ENCODE measurements at regions not wholly inside any gene's neighbourhood (a gene's known extent, or its start where the extent isn't known, plus 50 kb on each side); places are given as distances from the start of the nearest gene placed in this dataset.

DNA sequence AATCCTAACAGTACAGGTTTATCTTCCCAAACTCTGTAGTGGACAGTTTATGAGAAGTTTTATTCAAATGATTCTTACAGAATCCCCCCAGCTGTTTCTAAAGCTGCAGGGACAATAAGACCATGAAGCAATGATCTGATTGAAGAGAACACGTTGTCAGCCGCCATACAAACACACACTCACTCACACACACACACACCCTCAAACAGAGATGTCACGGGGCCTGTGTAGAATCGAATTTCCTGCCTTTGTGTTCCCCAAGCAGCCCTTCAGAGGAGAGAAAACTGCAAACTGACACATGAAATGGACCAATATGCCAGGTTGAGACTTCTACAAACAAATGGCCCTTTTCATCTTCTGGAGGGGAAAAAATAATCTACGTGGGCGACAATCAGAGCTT is 80.5 kb upstream of the TBX3 start:
- Histone ChIP-seq H3K27me3 (no peaks in the 10 kb centered on the region), H3K27ac (no peak overlapping the region), H3K4me1 (no peaks in the 10 kb centered on the region), H3K9me3 (no peaks in the 10 kb centered on the region), H3K4me3 (no peak overlapping the region), H3K36me3 (no peaks in the 10 kb centered on the region)
- no peak for DNase-seq
- TF ChIP-seq POLR2A (IDR thresholded peaks at IDR 0.05) = no peak
- TF ChIP-seq, protein P1, sequence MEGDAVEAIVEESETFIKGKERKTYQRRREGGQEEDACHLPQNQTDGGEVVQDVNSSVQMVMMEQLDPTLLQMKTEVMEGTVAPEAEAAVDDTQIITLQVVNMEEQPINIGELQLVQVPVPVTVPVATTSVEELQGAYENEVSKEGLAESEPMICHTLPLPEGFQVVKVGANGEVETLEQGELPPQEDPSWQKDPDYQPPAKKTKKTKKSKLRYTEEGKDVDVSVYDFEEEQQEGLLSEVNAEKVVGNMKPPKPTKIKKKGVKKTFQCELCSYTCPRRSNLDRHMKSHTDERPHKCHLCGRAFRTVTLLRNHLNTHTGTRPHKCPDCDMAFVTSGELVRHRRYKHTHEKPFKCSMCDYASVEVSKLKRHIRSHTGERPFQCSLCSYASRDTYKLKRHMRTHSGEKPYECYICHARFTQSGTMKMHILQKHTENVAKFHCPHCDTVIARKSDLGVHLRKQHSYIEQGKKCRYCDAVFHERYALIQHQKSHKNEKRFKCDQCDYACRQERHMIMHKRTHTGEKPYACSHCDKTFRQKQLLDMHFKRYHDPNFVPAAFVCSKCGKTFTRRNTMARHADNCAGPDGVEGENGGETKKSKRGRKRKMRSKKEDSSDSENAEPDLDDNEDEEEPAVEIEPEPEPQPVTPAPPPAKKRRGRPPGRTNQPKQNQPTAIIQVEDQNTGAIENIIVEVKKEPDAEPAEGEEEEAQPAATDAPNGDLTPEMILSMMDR (IDR thresholded peaks at IDR 0.05) = no peak

DNA sequence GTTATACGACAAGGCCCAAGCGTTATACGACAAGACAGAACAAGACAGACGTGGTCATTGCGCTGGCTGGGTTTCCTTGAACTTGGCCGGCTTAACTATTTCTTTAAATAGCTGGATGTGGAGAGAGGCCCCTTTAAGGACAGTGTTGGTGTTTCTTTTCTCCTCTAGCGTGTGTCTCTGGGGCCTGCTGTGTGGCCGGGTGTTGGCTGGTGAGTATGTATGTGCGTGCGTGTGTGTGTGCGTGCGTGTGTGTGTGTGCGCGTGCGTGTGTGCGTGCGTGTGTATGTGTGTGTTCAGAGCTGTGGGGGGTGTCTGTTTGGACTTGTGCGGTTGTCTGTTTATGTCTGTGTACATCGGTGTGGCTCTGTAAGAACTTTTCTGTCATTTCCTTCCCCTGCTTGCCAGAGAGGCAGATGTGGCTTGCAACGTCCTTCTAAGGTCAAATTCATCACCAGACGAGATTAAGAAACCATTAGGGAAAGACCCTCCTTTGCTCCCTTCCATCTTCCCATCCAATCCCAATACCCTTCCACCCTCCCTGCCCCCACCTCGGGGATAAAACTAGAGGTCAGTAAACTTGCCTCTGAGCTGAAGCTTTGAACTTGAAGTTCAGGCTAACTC is 78.6 kb upstream of the TBX3 start:
- no peaks in the 10 kb centered on the region for H3K4me1 ChIP-seq
- no peak overlapping the region for H3K4me3 ChIP-seq
- no peak for DNase-seq
- no peaks in the 10 kb centered on the region for H3K9me3 ChIP-seq
- TF ChIP-seq, protein P1 (IDR thresholded peaks at IDR 0.05) = no peak
- no peak for TF ChIP-seq POLR2A (IDR thresholded peaks at IDR 0.05)
- no peaks in the 10 kb centered on the region for H3K27me3 ChIP-seq
- H3K27ac ChIP-seq = peak overlapping the region in 2 of 4 donors; percentile 30 to 35
- no peaks in the 10 kb centered on the region for H3K36me3 ChIP-seq

DNA sequence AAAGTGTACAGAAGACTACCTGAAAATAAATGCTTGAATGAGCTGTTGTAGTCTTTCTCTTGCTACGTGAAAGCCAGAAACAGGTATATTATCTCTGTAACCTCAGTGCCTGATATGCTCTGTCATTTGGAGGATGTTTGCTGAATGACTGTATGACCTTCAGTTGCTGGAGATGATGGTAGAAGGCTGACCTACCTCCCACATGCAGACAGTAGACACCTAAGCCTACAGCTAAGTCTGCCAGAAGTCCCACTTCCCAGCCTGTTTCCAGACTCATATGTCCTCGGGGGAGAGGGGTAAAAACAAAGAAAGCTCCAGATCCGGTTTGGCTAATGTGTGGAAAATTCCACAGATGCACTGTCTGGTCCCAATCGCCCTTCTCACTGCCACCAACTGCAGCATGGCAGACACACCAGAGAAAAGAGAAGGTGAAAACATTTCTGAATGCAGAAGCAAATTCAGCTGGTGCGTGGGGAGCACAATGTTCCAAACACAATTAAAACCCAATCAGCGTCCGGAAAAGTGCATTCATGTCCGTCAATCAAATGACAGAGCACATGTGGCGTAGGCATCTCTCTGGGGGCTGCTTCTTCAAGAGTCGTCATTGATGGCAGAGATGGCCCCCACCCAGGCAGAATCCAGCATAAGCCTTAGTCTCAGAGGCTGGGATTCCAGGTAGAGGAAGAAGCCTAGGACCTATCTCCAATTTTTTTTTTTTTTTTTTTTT is 76.3 kb upstream of the TBX3 start:
- no peaks in the 10 kb centered on the region for H3K9me3 ChIP-seq
- no peak overlapping the region for H3K27ac ChIP-seq
- H3K27me3 ChIP-seq = no peaks in the 10 kb centered on the region
- H3K4me1 ChIP-seq = no peaks in the 10 kb centered on the region
- no peak for DNase-seq
- TF ChIP-seq, protein P1 (IDR thresholded peaks at IDR 0.05) = no peak
- no peak for TF ChIP-seq POLR2A (IDR thresholded peaks at IDR 0.05)
- H3K36me3 ChIP-seq = no peaks in the 10 kb centered on the region
- H3K4me3 ChIP-seq = no peak overlapping the region

DNA sequence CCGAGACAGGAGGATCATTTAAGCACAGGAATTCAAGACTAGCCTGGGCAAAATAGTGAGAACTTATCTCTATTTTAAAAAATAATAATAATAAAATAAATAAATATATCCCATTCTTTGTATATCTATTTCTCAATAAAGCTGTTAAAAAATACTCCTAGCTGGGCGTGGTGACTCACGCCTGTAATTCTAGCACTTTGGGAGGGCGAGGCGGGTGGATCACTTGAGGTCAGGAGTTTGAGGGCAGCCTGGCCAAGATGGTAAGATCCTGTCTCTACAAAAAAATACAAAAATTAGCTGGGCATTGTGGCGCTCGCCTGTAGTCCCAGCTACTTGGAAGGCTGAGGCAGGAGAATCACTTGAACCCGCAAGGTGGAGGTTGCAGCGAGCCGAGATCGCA is 75.7 kb upstream of the TBX3 start:
- Histone ChIP-seq H3K4me1 (no peaks in the 10 kb centered on the region), H3K27ac (no peak overlapping the region), H3K4me3 (no peak overlapping the region), H3K9me3 (no peaks in the 10 kb centered on the region), H3K27me3 (no peaks in the 10 kb centered on the region), H3K36me3 (no peaks in the 10 kb centered on the region)
- no peak for TF ChIP-seq POLR2A (IDR thresholded peaks at IDR 0.05)
- TF ChIP-seq, protein P1 (IDR thresholded peaks at IDR 0.05) = no peak
- DNase-seq = no peak

DNA sequence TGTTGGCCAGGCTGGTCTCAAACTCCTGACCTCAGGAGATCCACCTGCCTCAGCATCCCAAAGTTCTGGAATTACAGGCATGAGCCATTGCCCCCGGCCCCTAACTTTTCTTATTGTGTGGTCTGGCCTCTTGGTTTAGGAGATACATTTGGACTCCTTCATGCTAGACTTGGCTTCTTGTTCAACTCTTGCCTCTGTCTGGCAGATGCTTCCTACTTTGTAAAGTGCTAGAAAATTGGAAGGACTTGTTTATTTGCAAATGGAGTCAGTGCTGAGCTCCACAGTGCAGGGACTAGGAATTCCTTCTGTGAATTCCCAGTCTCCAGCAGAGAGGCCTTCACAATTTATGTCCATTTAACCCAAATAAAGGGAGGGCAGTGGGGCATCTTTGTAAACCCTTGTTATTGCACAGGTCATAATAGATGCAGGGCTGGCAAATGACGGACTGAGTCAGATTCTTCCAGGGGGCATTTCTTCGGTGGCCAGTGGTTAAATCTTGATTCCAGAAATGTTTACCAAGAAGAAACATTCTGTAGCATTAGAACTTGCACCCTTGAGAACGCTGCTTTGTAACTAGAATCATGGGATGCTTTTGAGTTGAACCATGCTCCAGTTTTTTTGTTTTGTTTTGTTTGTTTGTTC is 73.8 kb upstream of the TBX3 start:
- TF ChIP-seq, protein P1 (IDR thresholded peaks at IDR 0.05) = no peak
- no peak for TF ChIP-seq POLR2A (IDR thresholded peaks at IDR 0.05)

More for the DNA sequence above, 73.8 kb upstream of the TBX3 start:
- no peaks in the 10 kb centered on the region for H3K36me3 ChIP-seq
- no peaks in the 10 kb centered on the region for H3K4me1 ChIP-seq
- H3K9me3 ChIP-seq = no peaks in the 10 kb centered on the region
- no peaks in the 10 kb centered on the region for H3K27me3 ChIP-seq
- no peak overlapping the region for H3K4me3 ChIP-seq
- H3K27ac ChIP-seq = no peak overlapping the region
- no peak for DNase-seq

All from Peyer's patch (tissue), 4 donors.